ENCODE measurements at regions not wholly inside any gene's neighbourhood (a gene's known extent, or its start where the extent isn't known, plus 50 kb on each side); places are given as distances from the start of the nearest gene placed in this dataset.

DNA sequence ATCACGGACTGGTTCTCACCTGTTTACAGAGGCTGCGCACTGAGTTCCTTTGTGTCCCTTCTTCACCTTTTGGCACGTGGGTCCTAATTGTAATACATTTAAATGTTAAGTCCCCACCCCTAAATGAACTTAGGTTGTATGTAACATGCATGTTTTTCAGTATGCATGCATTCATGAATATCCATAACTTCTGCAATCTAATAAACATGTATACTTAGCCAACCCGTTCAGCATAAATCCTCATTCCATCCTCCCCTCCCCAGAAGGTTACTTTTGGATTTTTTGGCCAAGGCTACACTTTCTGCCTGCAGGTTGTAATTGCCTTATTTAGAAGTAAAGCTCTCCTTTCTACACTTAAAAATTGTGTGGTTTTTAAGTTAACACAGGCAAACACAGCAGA lies 314.7 kb downstream of the SUCLG1 start:
- no peak for TF ChIP-seq POLR2AphosphoS5 (IDR thresholded peaks at IDR 0.05; ENCODE audit: borderline replicate concordance, low read depth, low read length)
- no peak for TF ChIP-seq EZH2 (IDR thresholded peaks at IDR 0.05)
- TF ChIP-seq FOXP2 (optimal IDR thresholded peaks at IDR 0.05; ENCODE audit: control extremely low read depth, extremely low read length, insufficient read depth) = no peak

Data from SK-N-MC (cell line).